ENCODE measurements at regions not wholly inside any gene's neighbourhood (a gene's known extent, or its start where the extent isn't known, plus 50 kb on each side); places are given as distances from the start of the nearest gene placed in this dataset.

DNA sequence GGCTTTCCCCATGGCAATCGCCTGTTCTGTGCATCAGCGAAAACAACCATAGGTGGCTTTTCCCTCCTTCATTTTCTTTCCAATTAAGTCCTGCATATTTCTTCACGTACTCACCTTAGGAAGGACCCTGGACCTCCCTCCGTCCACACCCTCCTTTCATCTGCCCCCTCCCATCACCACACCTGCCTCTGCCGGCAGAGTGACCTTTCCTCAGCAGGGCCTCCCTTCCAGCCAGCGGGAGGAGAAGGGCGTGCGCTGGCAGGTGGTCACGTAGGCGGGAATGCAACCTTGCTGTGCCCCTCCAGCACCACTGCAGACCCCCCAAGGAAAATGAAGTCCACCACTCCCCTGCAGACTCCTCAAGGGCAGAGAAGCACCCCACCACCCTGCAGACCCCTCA is 61.1 kb downstream of the GSX1 start:
- TF ChIP-seq, protein P1, sequence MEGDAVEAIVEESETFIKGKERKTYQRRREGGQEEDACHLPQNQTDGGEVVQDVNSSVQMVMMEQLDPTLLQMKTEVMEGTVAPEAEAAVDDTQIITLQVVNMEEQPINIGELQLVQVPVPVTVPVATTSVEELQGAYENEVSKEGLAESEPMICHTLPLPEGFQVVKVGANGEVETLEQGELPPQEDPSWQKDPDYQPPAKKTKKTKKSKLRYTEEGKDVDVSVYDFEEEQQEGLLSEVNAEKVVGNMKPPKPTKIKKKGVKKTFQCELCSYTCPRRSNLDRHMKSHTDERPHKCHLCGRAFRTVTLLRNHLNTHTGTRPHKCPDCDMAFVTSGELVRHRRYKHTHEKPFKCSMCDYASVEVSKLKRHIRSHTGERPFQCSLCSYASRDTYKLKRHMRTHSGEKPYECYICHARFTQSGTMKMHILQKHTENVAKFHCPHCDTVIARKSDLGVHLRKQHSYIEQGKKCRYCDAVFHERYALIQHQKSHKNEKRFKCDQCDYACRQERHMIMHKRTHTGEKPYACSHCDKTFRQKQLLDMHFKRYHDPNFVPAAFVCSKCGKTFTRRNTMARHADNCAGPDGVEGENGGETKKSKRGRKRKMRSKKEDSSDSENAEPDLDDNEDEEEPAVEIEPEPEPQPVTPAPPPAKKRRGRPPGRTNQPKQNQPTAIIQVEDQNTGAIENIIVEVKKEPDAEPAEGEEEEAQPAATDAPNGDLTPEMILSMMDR (conservative IDR thresholded peaks at IDR 0.05; ENCODE audit: low read depth, low read length) = no peak
- no peak for TF ChIP-seq EZH2 (IDR thresholded peaks at IDR 0.05; ENCODE audit: borderline replicate concordance, low read depth, low read length, poor library complexity, severe bottlenecking)

Measured in A673 (cell line).